ENCODE measurements at regions not wholly inside any gene's neighbourhood (a gene's known extent, or its start where the extent isn't known, plus 50 kb on each side); places are given as distances from the start of the nearest gene placed in this dataset.
A peak's percentile ranks its signal among the peaks of the same experiment; 100 is the strongest.

DNA sequence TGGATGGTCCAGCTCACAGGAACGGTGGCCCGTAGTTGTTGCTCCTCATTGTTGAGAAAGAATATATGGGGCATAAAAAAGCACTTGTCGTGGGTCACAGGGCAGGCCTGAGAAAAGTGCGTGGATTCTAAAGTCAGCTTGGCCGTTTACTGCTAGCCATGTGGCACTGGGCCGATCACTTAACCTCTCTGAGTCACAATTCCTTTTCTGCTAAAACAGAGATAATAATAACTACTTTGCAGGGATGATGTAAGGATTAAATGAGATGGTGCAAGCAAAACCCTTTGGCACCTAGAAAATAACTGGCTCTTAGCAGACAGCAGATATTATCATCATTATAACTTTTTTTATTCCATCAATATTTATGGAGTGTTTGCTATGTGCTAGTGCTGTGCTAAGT is 579.7 kb downstream of the CCDC171 start:
- no peak overlapping the region for H3K4me3 ChIP-seq (replicated peaks in 1 of 4; ENCODE audit: control extremely low read depth in 1 of 4, insufficient read depth in 1 of 4, low read depth in 3 of 4, low read length in 4 of 4)
- H3K27ac ChIP-seq (ENCODE audit: insufficient read depth, low read length): no peak overlapping the region
- no peak overlapping the region for H3K4me2 ChIP-seq (ENCODE audit: extremely low read depth, insufficient read depth, low read length)
- no peak overlapping the region for H2AFZ ChIP-seq (ENCODE audit: low read length)
- no peaks in the 10 kb centered on the region for H3K4me1 ChIP-seq (ENCODE audit: control insufficient read depth, extremely low read depth, insufficient read depth, low read length)
- TF ChIP-seq, protein P1, sequence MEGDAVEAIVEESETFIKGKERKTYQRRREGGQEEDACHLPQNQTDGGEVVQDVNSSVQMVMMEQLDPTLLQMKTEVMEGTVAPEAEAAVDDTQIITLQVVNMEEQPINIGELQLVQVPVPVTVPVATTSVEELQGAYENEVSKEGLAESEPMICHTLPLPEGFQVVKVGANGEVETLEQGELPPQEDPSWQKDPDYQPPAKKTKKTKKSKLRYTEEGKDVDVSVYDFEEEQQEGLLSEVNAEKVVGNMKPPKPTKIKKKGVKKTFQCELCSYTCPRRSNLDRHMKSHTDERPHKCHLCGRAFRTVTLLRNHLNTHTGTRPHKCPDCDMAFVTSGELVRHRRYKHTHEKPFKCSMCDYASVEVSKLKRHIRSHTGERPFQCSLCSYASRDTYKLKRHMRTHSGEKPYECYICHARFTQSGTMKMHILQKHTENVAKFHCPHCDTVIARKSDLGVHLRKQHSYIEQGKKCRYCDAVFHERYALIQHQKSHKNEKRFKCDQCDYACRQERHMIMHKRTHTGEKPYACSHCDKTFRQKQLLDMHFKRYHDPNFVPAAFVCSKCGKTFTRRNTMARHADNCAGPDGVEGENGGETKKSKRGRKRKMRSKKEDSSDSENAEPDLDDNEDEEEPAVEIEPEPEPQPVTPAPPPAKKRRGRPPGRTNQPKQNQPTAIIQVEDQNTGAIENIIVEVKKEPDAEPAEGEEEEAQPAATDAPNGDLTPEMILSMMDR (conservative IDR thresholded peaks at IDR 0.05 in 1 of 2, IDR thresholded peaks at IDR 0.05 in 1 of 2; ENCODE audit: low read depth in 1 of 2, low read length in 2 of 2): no peak
- TF ChIP-seq EZH2 (IDR thresholded peaks at IDR 0.05; ENCODE audit: low read length, missing control alignments): no peak
- H3K36me3 ChIP-seq (ENCODE audit: control insufficient read depth, insufficient read depth, low read length): no peaks in the 10 kb centered on the region
- H3K27me3 ChIP-seq (ENCODE audit: control insufficient read depth, insufficient read depth, low read length): no peaks in the 10 kb centered on the region
- H3K9me3 ChIP-seq (ENCODE audit: control insufficient read depth, insufficient read depth, low read depth, low read length): no peaks in the 10 kb centered on the region
- H4K20me1 ChIP-seq (ENCODE audit: control insufficient read depth, extremely low read depth, insufficient read depth, low read length): no peaks in the 10 kb centered on the region
- H3K79me2 ChIP-seq (ENCODE audit: control insufficient read depth, insufficient read depth, low read length): no peaks in the 10 kb centered on the region
- DNase-seq (ENCODE audit: low read depth in 2 of 2): peak in 1 of 2 donors; percentile 70
- no peak overlapping the region for H3K9ac ChIP-seq (ENCODE audit: insufficient read depth, low read length)

DNA sequence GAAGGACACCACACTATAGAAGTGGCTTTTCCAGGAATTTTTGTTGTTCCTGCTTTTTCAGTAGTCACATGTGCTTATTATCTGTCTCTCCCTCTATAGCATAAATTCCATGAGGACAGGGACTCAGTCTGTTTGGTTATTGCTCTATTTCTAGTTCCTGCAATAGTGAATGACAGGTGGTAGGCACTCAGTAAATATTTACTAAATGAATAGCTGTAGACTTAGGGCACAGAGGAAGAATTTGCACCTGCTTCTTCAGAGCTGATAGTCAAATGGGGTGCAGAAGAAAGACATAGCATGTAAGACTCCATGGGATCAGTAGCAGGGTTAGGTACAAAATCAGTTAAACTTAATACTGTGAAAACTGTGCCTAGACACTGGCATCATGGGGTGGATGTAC is 580.2 kb downstream of the CCDC171 start:
- no peak overlapping the region for H3K27ac ChIP-seq (ENCODE audit: insufficient read depth, low read length)

DNA sequence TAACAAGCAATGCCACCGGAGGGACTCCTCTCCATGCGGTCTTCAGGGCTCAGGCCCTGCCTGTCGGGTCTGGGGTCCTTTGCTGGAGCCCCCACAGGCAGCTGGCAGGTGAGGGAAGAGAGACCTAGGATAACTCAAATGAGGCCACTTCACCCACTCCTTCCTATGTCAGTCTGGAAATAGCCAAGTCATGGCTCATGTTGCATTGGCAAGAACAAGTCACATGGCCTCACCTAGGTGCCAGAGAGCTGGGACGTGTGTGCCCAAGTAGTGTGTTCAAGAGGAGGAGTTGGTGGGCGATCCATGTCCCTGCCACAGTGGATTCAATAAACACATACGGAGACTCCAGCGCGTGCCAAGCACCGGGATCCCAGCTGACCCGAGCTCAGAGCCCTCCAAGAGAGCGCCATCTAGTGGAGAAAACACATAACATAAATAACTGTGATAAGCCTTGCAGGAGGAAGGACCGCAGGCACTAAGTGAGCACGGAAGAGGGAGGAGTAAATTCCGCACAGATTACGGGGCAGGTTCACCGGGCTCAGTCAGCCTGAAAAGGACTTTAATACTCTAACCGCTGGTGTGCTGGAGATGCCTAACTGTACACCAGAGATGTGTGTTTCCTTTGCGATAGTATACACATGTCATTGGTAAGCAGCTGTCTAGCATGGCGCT is 580.8 kb downstream of the CCDC171 start:
- Histone ChIP-seq H3K4me2 (ENCODE audit: extremely low read depth, insufficient read depth, low read length) (no peak overlapping the region), H2AFZ (ENCODE audit: low read length) (no peak overlapping the region), H3K9ac (ENCODE audit: insufficient read depth, low read length) (no peak overlapping the region), H3K4me1 (ENCODE audit: control insufficient read depth, extremely low read depth, insufficient read depth, low read length) (peaks cover 2% of the 10 kb centered on the region), H3K36me3 (ENCODE audit: control insufficient read depth, insufficient read depth, low read length) (no peaks in the 10 kb centered on the region), H3K9me3 (ENCODE audit: control insufficient read depth, insufficient read depth, low read depth, low read length) (no peaks in the 10 kb centered on the region), H3K79me2 (ENCODE audit: control insufficient read depth, insufficient read depth, low read length) (no peaks in the 10 kb centered on the region), H3K27me3 (ENCODE audit: control insufficient read depth, insufficient read depth, low read length) (no peaks in the 10 kb centered on the region), H3K4me3 (replicated peaks in 1 of 4; ENCODE audit: control extremely low read depth in 1 of 4, insufficient read depth in 1 of 4, low read depth in 3 of 4, low read length in 4 of 4) (no peak overlapping the region), H3K27ac (ENCODE audit: insufficient read depth, low read length) (no peak overlapping the region), H4K20me1 (ENCODE audit: control insufficient read depth, extremely low read depth, insufficient read depth, low read length) (no peaks in the 10 kb centered on the region)
- TF ChIP-seq EZH2 (IDR thresholded peaks at IDR 0.05; ENCODE audit: low read length, missing control alignments): no peak
- TF ChIP-seq, protein P1 (conservative IDR thresholded peaks at IDR 0.05 in 1 of 2, IDR thresholded peaks at IDR 0.05 in 1 of 2; ENCODE audit: low read depth in 1 of 2, low read length in 2 of 2): peak; percentile 60 to 66
- DNase-seq (ENCODE audit: low read depth in 2 of 2): peak; percentile 69 to 90

More for the DNA sequence above, 580.2 kb downstream of the CCDC171 start:
- Histone ChIP-seq H2AFZ (ENCODE audit: low read length) (no peak overlapping the region), H3K4me3 (replicated peaks in 1 of 4; ENCODE audit: control extremely low read depth in 1 of 4, insufficient read depth in 1 of 4, low read depth in 3 of 4, low read length in 4 of 4) (no peak overlapping the region), H3K9me3 (ENCODE audit: control insufficient read depth, insufficient read depth, low read depth, low read length) (no peaks in the 10 kb centered on the region), H3K9ac (ENCODE audit: insufficient read depth, low read length) (no peak overlapping the region), H3K4me2 (ENCODE audit: extremely low read depth, insufficient read depth, low read length) (no peak overlapping the region), H3K4me1 (ENCODE audit: control insufficient read depth, extremely low read depth, insufficient read depth, low read length) (no peaks in the 10 kb centered on the region), H3K79me2 (ENCODE audit: control insufficient read depth, insufficient read depth, low read length) (no peaks in the 10 kb centered on the region), H3K36me3 (ENCODE audit: control insufficient read depth, insufficient read depth, low read length) (no peaks in the 10 kb centered on the region), H3K27me3 (ENCODE audit: control insufficient read depth, insufficient read depth, low read length) (no peaks in the 10 kb centered on the region), H4K20me1 (ENCODE audit: control insufficient read depth, extremely low read depth, insufficient read depth, low read length) (no peaks in the 10 kb centered on the region)
- DNase-seq (ENCODE audit: low read depth in 2 of 2): no peak
- TF ChIP-seq, protein P1 (conservative IDR thresholded peaks at IDR 0.05 in 1 of 2, IDR thresholded peaks at IDR 0.05 in 1 of 2; ENCODE audit: low read depth in 1 of 2, low read length in 2 of 2): no peak
- TF ChIP-seq EZH2 (IDR thresholded peaks at IDR 0.05; ENCODE audit: low read length, missing control alignments): no peak

Measured in fibroblast of lung (primary cell).